GM18508 (cell line): ENCODE measurements at regions not wholly inside any gene's neighbourhood (a gene's known extent, or its start where the extent isn't known, plus 50 kb on each side); places are given as distances from the start of the nearest gene placed in this dataset.
"Not testable (repeated sequence)": the region's sequence is repeated elsewhere in the genome, so short reads cannot be mapped to it uniquely, and the experiment has no call there.

ENCODE experiments used
- ATAC-seq: cut with Tn5 transposase; IDR thresholded peaks from one replicate; pipeline ENCODE4 v1.9.1; 2021; ENCODE audit warnings: moderate number of reproducible peaks; ENCODE audit not compliant: insufficient read depth, unreplicated experiment

DNA sequence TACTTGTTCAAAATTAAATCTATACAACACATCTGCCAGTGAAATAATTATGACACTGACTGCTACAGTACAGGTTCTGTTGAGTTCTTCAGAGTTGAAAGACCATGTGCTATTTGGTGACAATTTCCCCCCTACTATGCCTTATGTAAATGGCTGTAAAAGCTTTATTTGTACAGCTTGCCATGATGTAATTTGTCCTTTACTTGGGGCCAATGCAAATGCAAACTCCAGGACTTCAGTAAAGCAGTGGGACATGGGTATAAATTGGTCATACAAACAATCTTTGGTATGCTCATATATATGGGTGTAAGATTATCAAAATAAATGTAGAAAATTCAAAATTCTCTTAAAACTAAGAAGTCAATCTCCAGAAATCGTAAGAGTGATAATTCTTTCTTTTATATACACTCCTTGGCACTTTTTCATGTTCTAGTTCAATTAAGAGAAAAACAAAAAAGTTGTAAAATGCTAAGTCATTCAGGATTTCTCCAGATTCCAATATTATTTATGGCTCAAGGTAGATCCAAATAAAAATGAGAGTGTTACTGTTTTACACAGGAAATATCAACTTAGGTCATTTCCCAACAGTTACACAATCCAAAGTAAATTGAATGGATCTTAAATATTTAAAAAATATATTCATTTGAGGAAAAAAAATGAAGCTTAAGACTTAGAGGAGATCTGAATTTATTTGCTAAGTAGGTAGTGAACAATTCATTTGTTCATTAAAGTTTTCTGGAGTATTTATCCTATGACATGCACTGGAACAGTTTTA is 1310.5 kb upstream of the CITED2 start:
- no peak for ATAC-seq

DNA sequence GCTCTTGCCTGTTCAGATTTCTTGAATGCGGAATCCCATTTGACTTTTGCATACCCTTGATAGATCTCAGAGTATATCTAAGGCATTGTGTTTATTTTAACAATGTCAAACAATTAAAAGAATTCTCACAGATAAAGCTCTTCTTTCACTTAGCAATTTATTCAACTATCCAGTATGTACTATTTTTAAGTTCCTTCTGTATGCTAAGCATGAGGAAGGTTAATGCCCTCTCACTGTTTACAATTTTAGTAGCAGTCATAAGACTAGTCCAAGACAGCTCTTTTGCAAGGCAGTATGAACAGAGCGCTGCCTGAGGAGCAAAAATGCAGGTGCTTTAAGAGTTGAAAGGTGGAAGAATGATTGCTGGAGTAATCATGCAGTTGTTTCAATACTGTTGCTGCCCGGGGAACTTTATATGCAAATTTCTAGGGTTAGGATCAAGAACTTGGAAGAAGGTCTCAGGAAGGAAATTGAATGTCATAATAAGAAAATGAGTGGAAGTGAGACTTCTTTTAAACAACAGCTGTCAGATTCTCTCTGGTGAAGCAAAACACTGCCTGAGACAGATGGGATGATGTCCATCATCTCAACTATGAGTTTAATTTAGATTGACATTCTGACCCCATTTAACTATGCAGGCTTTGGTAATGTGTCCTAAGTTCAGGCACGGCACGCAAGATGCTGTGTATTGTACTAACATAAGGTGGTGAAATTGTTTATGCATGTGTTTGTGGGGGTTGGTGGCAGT is 1303.5 kb upstream of the CITED2 start:
- ATAC-seq = no peak

DNA sequence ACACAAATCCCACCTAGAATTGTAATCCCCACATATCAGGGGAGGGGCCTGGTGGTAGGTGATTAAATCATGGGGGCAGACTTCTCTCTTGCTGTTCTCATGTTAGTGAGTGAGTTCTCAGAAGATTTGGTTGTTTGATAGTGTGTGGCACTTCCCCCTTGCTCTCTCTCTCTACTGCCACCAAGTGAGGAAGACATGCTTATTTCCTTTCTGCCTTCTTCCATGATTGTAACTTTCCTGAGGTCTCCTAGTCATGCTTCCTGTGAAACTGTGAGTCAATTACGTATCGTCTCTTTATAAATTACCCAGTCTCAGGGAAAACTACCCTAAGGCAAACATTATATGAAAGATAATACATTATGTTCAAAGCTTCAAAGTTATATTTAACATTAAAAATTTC is 1297.5 kb upstream of the CITED2 start:
- ATAC-seq = no peak

DNA sequence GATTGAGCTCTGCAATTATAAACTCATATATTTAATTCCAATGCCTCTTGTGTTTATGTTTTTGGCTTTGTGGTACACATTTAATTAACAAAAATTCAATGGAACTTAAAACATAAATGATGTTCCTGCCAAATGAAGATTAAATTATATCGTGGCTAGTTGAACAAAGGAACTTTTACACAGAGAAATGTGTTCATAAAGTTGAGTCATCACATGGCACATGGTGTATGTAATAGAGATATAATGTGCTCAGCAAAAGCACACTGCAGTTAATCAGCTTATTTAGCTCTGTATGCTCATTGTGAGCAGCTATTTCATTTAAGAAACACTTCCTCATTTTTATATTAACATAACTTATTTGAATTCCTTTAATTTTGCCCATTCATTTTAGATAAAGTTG is 1295.6 kb upstream of the CITED2 start:
- ATAC-seq = no peak

DNA sequence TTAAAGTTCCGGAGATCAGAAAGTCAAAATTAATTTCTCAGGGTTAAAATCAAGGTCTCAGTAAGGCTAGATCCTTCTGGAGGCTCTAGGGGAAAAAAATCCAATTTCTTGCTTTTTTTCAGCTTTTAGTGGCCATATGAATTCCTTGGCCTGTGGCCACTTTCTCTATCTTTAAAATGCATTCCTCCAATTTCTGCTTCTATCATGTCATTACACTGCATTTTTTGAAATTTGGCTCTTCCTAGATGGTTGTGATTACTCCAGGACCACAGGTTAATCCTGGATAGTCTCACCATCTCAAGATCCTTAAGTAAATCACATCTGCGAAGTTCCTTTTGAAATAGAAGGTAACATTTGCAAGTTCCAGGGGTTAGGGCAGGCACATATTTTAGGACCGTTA is 1294.9 kb upstream of the CITED2 start:
- no peak for ATAC-seq

DNA sequence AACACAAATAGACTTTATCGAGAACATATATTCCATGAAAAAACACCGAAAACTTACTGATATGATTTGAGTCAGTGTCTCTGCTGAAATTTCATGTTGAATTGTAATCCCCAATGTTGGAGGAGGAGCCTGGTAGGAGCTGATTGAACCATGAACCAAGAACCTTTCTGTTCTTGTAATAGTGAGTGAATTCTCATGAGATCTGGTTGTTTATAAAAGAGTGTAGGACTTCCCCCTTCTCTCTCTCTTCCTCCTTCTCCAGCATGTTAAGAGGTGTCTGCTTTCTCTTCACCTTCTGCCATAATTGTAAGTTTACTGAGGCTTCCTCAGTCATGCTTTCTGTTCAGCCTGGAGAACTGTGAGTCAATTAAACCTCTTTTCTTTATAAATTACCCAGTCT is 1289.3 kb upstream of the CITED2 start:
- ATAC-seq = no peak

DNA sequence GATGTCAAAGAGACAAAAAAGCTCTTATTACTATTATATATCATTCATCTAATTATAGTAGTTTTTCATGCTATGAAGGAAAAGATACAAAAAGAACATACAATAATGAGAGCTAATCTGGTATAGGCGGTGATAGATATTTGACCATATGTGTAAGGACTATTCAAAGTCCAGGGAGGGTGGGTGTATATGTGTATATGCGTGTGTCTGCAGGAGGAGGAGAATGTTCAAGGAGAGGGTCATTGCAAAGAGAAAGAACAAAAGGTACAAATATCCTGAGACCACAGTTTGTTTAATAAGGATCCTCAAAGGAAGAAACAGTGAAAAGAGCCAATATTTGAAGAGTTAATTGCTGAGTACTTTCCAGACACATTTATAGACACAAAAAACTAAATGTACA is 1288.6 kb upstream of the CITED2 start:
- no peak for ATAC-seq

DNA sequence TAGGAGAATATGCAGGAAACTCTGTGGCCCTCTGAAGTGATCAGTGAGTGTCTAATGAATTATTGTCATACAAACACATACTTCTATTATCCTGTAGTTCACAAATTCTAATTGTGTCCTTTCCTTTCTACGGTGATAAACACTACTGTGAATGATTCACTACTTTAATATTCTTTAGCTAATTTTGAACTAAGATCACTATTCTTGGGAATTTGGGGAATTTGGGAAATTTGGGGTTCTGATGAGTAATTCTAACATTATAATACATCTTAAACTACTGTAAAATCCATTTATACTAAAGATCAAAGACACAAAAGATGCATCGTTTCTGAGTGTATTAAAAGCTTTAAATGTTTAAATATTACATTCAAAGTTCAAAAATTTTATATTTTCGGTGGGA is 1287.2 kb upstream of the CITED2 start:
- ATAC-seq = no peak

DNA sequence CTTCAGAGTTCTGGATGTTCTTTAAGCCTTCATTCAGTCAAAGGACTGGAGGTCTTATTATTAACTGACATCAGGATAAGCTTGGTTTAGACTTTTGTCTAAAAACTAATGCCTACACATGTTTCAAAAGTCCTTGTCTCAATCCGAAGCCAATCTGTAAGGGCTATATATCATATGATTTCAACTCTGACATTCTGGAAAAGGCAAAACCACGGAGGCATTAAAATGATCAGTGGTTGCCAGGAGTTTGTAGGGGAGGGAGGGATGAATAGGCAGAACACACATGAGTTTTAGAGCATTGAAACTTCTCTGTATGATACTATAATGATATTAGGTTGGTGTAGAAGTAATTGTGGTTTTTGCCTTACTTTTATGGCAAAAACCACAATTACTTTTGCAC is 1285.8 kb upstream of the CITED2 start:
- no peak for ATAC-seq

DNA sequence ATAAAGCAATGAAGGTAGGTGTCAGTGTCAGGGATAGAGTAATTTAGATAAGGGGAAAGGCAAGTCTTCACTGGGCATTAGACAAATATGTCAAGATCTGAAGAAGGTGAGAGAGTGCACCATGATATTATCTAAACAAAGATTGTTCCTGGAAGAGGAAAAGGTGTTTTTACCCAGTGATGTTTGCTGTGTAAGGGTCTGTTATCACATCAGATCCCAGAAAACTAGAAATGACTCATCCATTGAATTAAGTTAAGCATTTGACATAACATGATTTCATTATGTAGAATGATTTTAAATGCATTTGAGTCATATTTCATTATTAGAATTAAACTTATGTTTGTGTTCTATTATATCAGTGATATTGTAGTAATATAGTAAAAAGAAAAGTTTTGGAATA is 1279.5 kb upstream of the CITED2 start:
- no peak for ATAC-seq

DNA sequence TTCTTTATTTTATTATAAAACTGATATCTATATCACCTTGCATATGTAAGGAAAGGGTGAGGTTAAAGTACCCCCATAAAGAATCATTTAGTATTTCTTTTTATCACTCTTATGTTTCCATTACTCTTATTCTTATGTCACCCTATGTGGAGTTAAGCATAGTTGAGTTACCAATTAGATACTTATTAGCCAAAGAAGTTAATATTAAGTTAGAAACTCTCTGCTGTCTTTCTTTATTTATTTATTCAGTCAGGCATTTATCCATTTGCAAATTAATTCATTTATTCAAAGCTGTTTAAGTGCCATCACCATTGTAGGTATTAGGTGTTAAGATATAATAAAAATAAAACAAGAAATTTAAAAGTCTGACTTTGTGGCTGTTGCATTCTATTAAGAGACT is 1279.1 kb upstream of the CITED2 start:
- ATAC-seq = no peak

DNA sequence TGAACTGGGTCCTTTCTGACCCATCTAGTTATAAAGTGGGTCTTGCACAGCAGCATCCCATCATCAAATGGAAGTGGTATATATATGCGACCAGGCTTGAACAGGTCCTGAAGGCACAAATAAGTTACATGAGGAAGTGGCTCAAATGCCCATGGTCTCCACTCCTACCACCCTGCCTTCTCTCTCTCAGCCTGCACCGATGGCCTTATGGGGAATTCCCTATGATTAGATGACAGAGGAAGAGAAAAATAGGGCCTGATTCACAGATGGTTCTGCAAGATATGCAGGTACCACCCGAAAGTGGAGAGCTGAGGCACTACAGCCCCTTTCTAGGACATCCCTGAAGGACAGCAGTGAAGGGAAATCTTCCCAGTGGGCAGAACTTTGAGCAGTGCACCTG is 1275.1 kb upstream of the CITED2 start:
- not testable (repeated sequence) for ATAC-seq

DNA sequence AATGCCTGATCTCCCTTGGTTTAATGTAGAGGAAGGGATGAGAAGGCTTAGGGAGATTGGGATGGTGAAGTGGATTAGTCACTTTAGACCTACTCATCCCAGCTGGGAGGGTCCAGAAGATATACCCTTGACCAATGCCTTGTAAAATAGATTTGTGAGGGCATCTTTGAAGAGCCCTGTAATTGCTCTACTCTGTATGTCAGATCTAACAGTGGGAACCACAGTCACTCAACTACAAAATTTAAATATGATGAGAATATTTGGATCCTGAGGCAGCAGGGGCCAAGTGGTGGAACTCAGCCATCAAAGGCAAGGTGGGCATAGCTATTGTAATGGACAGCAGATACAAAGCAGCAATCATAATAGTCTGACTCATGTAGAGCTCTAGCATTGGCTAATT is 1272.9 kb upstream of the CITED2 start:
- not testable (repeated sequence) for ATAC-seq

DNA sequence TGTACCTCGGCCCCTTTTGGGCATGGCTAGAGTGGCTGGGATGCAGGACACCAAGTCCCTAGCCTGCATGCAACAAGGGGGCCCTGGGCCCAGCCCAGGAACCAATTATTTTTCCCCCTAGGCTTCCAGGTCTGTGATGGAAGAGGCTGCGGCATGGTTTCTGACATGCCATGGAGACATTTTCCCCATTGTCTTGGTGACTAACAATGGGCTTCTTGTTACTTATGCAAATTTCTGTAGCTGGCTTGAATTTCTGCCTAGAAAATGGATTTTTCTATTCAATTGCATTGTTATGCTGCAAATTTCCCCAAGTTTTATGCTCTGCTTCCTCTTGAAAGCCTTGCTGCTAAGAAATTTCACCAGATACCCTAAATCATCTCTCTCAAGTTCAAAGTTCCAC is 1269.6 kb upstream of the CITED2 start:
- no peak for ATAC-seq

DNA sequence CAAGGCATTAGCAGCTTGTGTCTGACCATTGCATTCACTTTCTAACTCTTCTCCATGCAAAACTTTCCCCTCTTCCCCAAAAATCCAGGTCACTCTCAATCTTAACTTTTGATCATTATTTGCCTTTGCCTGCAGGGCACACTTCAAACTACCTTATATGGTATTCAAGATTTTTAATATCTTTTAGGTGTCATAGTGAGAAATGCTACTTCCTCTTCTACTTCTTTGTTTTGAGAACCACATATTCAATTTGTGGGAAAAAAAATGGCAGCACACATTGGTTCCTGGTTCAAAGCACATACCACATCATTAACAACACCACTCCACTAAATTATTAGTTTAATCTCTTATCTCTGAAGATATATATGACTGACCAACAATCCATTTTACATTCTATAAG is 1267.0 kb upstream of the CITED2 start:
- ATAC-seq = peak; percentile 88

DNA sequence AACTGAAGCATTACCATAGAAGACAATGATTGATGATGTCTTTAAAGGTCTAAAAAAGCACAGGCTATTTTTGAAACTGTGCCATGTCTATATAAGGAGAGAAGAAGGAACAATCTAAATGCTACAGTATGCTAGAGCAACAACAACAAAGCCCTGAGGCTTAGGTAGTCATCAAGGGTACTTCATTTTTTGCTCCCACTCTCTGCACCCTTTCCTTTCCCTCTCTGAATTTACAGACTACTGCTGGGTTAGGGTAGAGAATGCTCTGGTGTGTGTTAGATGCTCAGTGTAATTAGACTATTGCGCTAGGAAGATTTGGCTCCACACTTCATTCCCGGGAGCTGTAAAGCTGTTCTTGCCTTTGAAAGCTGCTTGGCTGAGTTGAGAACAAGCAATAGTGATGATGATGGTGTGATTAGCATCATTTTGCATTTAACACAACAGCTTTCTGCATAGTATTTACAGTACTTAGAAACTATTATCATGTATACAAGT is 1262.5 kb upstream of the CITED2 start:
- peak; percentile 20 for ATAC-seq

DNA sequence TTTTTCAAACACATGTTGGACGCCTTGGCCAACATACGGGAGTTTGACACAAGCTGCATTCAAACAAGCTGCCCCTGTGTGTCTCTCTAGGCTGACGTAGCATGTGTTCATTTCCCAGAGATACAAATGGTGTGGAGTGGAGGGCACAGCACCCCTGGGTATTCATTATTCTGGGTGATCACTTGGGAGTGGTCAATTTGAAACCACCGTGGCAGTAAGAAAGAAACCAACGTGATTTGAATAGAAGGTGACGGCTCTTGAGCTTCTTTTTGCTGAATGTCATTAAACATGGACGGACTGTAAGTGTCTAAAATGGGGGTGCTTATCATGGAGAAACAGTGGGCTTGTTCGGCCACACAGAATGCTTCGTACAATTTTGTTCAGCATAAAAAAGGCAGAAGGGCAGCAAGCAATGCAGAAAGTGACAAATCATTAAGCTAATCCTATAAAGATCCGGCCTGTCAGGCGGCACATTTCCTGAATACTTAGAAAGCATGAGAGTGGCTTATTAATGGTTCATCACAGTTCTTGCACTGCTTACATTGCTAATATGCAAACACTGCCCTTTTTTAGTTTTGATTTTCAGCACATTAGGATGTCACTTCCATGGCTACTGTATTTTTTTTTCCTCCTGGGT is 1261.9 kb upstream of the CITED2 start:
- peak; percentile 61 for ATAC-seq

DNA sequence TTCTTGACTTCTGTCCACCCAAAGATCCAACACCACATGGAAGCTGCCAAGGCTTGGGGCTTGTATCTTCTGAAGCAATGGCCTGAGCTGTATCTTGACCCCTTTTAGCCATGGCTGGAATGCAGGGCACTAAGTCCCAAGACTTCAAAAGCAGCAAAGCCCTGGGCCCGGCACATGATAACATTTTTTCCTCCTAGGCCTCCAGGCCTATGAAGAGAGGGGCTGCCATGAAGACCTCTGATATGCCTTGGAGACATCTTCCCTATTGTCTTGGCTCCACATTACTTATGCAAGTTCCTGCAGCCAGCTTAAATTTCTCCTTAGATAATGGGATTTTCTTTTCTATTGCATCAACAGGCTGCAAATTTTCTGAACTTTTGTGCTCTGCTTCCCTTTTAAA is 1252.6 kb upstream of the CITED2 start:
- ATAC-seq = no peak

DNA sequence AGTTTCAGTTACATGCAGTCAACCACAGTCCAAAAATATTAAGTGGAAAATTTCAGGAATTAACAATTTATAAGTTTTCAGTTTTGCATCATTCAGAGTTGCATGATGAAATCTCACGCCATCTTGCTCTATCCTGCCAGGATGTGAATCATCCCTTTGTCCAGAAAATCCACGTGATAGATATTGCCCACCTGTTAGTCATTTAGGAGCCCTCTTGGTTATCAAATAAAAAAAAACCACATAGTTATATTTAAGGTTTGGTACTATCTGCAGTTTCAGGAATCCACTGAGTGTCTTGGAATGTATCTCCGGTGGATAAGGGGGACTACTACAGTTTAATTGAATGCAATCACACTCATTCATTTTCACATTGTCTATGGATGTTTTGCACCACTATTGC is 1249.0 kb upstream of the CITED2 start:
- ATAC-seq = no peak

DNA sequence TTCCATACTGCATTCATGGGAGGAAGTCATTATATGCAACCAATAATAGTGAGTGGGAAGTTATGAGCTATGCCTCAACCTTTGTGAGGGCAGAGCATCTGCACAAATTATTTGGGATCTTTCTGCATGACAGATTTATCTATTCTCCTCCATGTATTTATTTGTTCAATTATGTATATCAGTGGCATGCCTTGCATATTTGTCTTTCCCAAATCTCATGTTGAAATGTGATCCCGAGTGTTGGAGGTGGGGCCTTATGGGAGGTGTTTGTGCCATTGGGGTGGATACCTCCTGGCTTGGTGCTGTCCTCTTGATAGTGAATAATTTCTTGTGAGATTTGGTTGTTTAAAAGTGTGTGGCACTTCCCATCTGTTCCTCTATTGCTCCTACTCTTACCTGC is 1246.0 kb upstream of the CITED2 start:
- no peak for ATAC-seq

DNA sequence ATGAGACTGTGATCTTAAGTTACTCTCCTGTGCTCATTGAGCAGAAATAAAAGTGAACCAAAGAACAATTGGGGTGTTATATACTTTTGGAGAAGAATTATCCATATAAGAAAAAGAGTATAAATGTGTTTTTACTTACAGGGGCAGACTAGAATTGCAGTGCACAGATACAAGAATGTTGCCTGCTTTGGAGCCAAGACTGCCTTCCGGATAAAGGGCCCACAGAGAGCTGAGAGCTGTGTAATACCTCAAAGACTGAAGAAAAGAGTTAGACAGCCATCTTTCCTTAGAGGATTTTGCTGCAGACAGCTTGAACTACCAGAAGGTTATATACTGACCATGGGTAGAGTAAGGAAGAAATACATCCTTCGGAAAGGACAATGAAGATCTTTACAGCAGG is 1235.5 kb upstream of the CITED2 start:
- no peak for ATAC-seq
